ENCODE measurements at regions not wholly inside any gene's neighbourhood (a gene's known extent, or its start where the extent isn't known, plus 50 kb on each side); places are given as distances from the start of the nearest gene placed in this dataset.

DNA sequence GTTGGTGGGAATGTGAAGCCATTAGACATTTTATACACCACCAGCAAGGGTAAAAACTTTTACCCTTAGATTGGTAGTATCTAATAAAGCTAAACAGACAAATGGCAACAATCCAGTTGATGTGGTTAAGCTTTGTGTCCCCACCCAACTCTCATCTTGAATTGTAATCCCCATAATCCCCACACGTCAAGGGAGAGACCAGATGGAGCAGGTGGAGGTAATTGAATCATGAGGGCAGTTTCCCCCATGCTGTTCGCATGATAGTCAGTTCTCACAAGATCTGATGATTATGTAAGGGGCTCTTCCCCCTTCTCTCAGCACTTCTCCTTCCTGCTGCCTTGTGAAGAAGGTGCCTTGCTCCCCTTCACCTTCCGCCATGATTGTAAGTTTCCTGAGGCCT lies 602.3 kb downstream of the NUF2 start:
- intact Hi-C loops (cut with DNase I, micrococcal nuclease) = no loop called here
- DNase-seq (no peak), ATAC-seq (no peak)
- no peak overlapping the region for H3K4me3 ChIP-seq
- H3K36me3 ChIP-seq (ENCODE audit: low read depth) = no peaks in the 10 kb centered on the region
- H3K4me1 ChIP-seq (ENCODE audit: low read depth) = no peaks in the 10 kb centered on the region
- TF ChIP-seq, protein P1, sequence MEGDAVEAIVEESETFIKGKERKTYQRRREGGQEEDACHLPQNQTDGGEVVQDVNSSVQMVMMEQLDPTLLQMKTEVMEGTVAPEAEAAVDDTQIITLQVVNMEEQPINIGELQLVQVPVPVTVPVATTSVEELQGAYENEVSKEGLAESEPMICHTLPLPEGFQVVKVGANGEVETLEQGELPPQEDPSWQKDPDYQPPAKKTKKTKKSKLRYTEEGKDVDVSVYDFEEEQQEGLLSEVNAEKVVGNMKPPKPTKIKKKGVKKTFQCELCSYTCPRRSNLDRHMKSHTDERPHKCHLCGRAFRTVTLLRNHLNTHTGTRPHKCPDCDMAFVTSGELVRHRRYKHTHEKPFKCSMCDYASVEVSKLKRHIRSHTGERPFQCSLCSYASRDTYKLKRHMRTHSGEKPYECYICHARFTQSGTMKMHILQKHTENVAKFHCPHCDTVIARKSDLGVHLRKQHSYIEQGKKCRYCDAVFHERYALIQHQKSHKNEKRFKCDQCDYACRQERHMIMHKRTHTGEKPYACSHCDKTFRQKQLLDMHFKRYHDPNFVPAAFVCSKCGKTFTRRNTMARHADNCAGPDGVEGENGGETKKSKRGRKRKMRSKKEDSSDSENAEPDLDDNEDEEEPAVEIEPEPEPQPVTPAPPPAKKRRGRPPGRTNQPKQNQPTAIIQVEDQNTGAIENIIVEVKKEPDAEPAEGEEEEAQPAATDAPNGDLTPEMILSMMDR (IDR thresholded peaks at IDR 0.05) = no peak
- no peaks in the 10 kb centered on the region for H3K9me3 ChIP-seq

DNA sequence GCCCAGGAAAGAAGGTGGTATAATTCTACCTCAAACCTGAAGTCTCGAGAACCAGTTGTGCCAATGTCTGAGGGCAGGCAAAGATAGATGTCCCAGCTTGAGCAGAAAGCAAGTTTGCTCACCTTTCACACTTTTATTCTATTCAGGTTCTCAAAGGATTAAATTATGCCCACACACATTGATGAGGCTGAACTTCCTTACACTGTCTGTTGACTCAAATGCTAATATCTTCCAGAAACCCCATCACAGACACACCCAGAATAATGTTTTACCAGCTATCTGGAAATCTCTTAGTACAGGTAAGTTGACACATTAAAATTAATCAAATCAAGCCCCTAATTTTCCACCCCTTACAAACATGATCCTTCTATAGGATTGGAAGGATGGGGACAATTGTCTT lies 605.7 kb downstream of the NUF2 start:
- intact Hi-C loops (cut with DNase I, micrococcal nuclease) = no loop called here
- Histone ChIP-seq H3K4me1 (ENCODE audit: low read depth) (no peaks in the 10 kb centered on the region), H3K36me3 (ENCODE audit: low read depth) (no peaks in the 10 kb centered on the region), H3K4me3 (no peak overlapping the region), H3K9me3 (no peaks in the 10 kb centered on the region)
- ATAC-seq = no peak
- DNase-seq = no peak
- TF ChIP-seq, protein P1 (IDR thresholded peaks at IDR 0.05) = no peak

DNA sequence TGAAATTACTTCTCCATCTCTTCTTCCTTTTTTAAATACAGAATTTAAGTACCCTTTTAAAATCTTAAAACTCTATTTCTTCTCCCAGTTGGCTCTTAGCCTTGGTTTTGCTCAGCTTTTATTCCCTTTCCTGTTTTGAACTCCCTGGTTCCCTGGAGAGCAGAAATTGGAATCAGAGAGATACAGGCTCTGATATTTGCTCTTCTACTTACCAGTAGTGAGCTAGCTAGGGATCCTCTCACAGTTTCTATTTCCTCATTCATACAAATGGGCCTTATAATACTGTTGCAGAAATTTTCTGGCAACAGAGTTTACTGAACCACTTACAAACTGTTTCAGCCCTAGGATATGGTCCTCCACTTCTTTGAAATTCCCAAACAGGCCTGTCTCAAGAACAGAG lies 606.3 kb downstream of the NUF2 start:
- no peaks in the 10 kb centered on the region for H3K36me3 ChIP-seq (ENCODE audit: low read depth)
- no peak for DNase-seq
- no peaks in the 10 kb centered on the region for H3K4me1 ChIP-seq (ENCODE audit: low read depth)
- no peaks in the 10 kb centered on the region for H3K9me3 ChIP-seq
- H3K4me3 ChIP-seq = no peak overlapping the region
- intact Hi-C loops (cut with DNase I, micrococcal nuclease) = no loop called here
- ATAC-seq = no peak
- TF ChIP-seq, protein P1 (IDR thresholded peaks at IDR 0.05) = no peak

- H3K4me3 ChIP-seq = no peak overlapping the region
- DNase-seq (no peak), ATAC-seq (no peak)
- TF ChIP-seq, protein P1 (IDR thresholded peaks at IDR 0.05) = no peak
- no peaks in the 10 kb centered on the region for H3K9me3 ChIP-seq
- H3K4me1 ChIP-seq (ENCODE audit: low read depth) = no peaks in the 10 kb centered on the region
- intact Hi-C loops (cut with DNase I, micrococcal nuclease) = no loop called here
- H3K36me3 ChIP-seq (ENCODE audit: low read depth) = no peaks in the 10 kb centered on the region
These were observed 606.9 kb downstream of the NUF2 start for GRCh38 chr1:163928651-163929050.

GRCh38 chr1:163932901-163933300 lies 611.1 kb downstream of the NUF2 start:
- no peak for DNase-seq
- H3K4me3 ChIP-seq = no peak overlapping the region
- ATAC-seq = no peak

GRCh38 chr1:163933437-163933836 lies 611.7 kb downstream of the NUF2 start:
- TF ChIP-seq, protein P1 (IDR thresholded peaks at IDR 0.05) = no peak
- intact Hi-C loops (cut with DNase I, micrococcal nuclease) = no loop called here
- no peak overlapping the region for H3K4me3 ChIP-seq
- no peaks in the 10 kb centered on the region for H3K36me3 ChIP-seq (ENCODE audit: low read depth)
- DNase-seq (no peak), ATAC-seq (no peak)
- no peaks in the 10 kb centered on the region for H3K4me1 ChIP-seq (ENCODE audit: low read depth)
- H3K9me3 ChIP-seq = no peaks in the 10 kb centered on the region

More at GRCh38 chr1:163932901-163933300, 611.1 kb downstream of the NUF2 start:
- intact Hi-C loops (cut with DNase I, micrococcal nuclease) = no loop called here
- TF ChIP-seq, protein P1 (IDR thresholded peaks at IDR 0.05) = no peak
- Histone ChIP-seq H3K36me3 (ENCODE audit: low read depth) (no peaks in the 10 kb centered on the region), H3K4me1 (ENCODE audit: low read depth) (no peaks in the 10 kb centered on the region), H3K9me3 (no peaks in the 10 kb centered on the region)
